HG03066 (cell line): ENCODE measurements at regions not wholly inside any gene's neighbourhood (a gene's known extent, or its start where the extent isn't known, plus 50 kb on each side); places are given as distances from the start of the nearest gene placed in this dataset.
"Not testable (repeated sequence)": the region's sequence is repeated elsewhere in the genome, so short reads cannot be mapped to it uniquely, and the experiment has no call there.

ENCODE experiments used
- ATAC-seq: cut with Tn5 transposase; IDR thresholded peaks from one replicate; pipeline ENCODE4 v1.9.1; 2021; ENCODE audit warnings: low read depth; ENCODE audit not compliant: unreplicated experiment

GRCh38 chr5:108602830-108603229 is 144.9 kb upstream of the FER start:
- ATAC-seq: no peak

GRCh38 chr5:108590799-108591198 is 156.9 kb upstream of the FER start:
- ATAC-seq: no peak

- no peak for ATAC-seq
Observed at GRCh38 chr5:108588323-108588722, 159.4 kb upstream of the FER start.

GRCh38 chr5:108587821-108588220 is 159.9 kb upstream of the FER start:
- no peak for ATAC-seq

- ATAC-seq: no peak
Observed at GRCh38 chr5:108581026-108581425, 166.7 kb upstream of the FER start.

GRCh38 chr5:108579236-108579635 is 168.5 kb upstream of the FER start:
- ATAC-seq: no peak

GRCh38 chr5:108578791-108579190 is 168.9 kb upstream of the FER start:
- ATAC-seq: no peak

- no peak for ATAC-seq
Observed at GRCh38 chr5:108567429-108567828, 180.3 kb upstream of the FER start.

GRCh38 chr5:108564441-108564840 is 182.5 kb upstream of the FBXL17 start:
- no peak for ATAC-seq

- no peak for ATAC-seq
Observed at GRCh38 chr5:108562205-108562454, 180.2 kb upstream of the FBXL17 start.

- no peak for ATAC-seq
Observed at GRCh38 chr5:108561416-108562204, 179.7 kb upstream of the FBXL17 start.

GRCh38 chr5:108560581-108560980 is 178.7 kb upstream of the FBXL17 start:
- ATAC-seq: no peak

- no peak for ATAC-seq
Observed at GRCh38 chr5:108560166-108560565, 178.3 kb upstream of the FBXL17 start.

GRCh38 chr5:108558840-108559239 is 176.9 kb upstream of the FBXL17 start:
- ATAC-seq: not testable (repeated sequence)

- ATAC-seq: not testable (repeated sequence)
Observed at GRCh38 chr5:108558142-108558541, 176.2 kb upstream of the FBXL17 start.

GRCh38 chr5:108557686-108558085 is 175.8 kb upstream of the FBXL17 start:
- no peak for ATAC-seq

GRCh38 chr5:108556441-108557145 is 174.7 kb upstream of the FBXL17 start:
- ATAC-seq: no peak

GRCh38 chr5:108548684-108549596 is 167.0 kb upstream of the FBXL17 start:
- ATAC-seq: no peak

- no peak for ATAC-seq
Observed at GRCh38 chr5:108546939-108547338, 165.0 kb upstream of the FBXL17 start.

- ATAC-seq: no peak
Observed at GRCh38 chr5:108545301-108545700, 163.4 kb upstream of the FBXL17 start.

GRCh38 chr5:108543486-108543885 is 161.6 kb upstream of the FBXL17 start:
- no peak for ATAC-seq
